ENCODE measurements at regions not wholly inside any gene's neighbourhood (a gene's known extent, or its start where the extent isn't known, plus 50 kb on each side); places are given as distances from the start of the nearest gene placed in this dataset.

GRCh38 chr20:61138566-61138965 is 113.5 kb upstream of the CDH4 start:
- H3K4me1 ChIP-seq (replicated peaks in 1 of 4; ENCODE audit: control insufficient read depth in 3 of 4, insufficient read depth in 4 of 4, low read length in 3 of 4) = no peaks in the 10 kb centered on the region
- ChIA-PET CTCF (ENCODE audit: partially characterized antibody) (interaction anchor here (0.7 to 1.5 kb wide), 5 partner anchors 15 to 1081 kb away, joined by 3 to 5 read pairs (median 3); no protein-coding TSS in a partner anchor), POLR2A (ENCODE audit: partially characterized antibody) (no interaction called here)
- H3K79me2 ChIP-seq (ENCODE audit: control insufficient read depth in 1 of 2, insufficient read depth in 2 of 2, low read length in 2 of 2) = no peaks in the 10 kb centered on the region
- H3K36me3 ChIP-seq (ENCODE audit: control insufficient read depth in 2 of 4, insufficient read depth in 4 of 4, low read length in 3 of 4) = no peaks in the 10 kb centered on the region
- no peak overlapping the region for H3K4me2 ChIP-seq (ENCODE audit: insufficient read depth in 1 of 2, low read depth in 2 of 2, low read length in 2 of 2)
- 90% methylated on average over 5 of the region's 5 CpGs; no CpG with 5 or more reads in 1 of the 2 experiments for WGBS, 2 experiments (ENCODE audit: extremely low coverage in 1 of 2, insufficient coverage in 1 of 2, insufficient read length in 1 of 2, insufficient replicate concordance in 2 of 2, low coverage in 1 of 2, low lambda C conversion rate in 2 of 2, missing lambda C conversion rate in 1 of 2)
- no peak overlapping the region for H4K91ac ChIP-seq (replicated peaks; ENCODE audit: insufficient read length, low read length)
- H3K9ac ChIP-seq (replicated peaks in 1 of 4; ENCODE audit: extremely low read depth in 1 of 4, low read depth in 3 of 4, low read length in 3 of 4) = no peak overlapping the region
- H2BK12ac ChIP-seq (ENCODE audit: low read depth, low read length) = no peak overlapping the region
- H3K14ac ChIP-seq (ENCODE audit: insufficient read length) = no peak overlapping the region
- no peak overlapping the region for H3K23ac ChIP-seq (ENCODE audit: insufficient read length)
- H2AFZ ChIP-seq (ENCODE audit: low read length) = no peak overlapping the region
- H2BK5ac ChIP-seq (ENCODE audit: low read depth, low read length) = no peak overlapping the region
- H3K23me2 ChIP-seq (ENCODE audit: low read depth, low read length) = no peaks in the 10 kb centered on the region
- no peak for DNase-seq (ENCODE audit: low read depth in 1 of 2, low spot score in 2 of 2)
- H4K20me1 ChIP-seq (replicated peaks in 1 of 2; ENCODE audit: control insufficient read depth in 1 of 2, insufficient read depth in 2 of 2, low read length in 2 of 2) = peaks cover 0 to 3% of the 10 kb centered on the region in 2 experiments
- H2AK5ac ChIP-seq (ENCODE audit: low read depth, low read length) = no peak overlapping the region
- H3K9me3 ChIP-seq (ENCODE audit: insufficient read depth in 2 of 2, low read depth in 1 of 2, low read length in 1 of 2) = no peaks in the 10 kb centered on the region
- H3K56ac ChIP-seq (replicated peaks; ENCODE audit: insufficient read length, low read depth, low read length) = no peak overlapping the region
- H4K8ac ChIP-seq (ENCODE audit: extremely low read depth, insufficient read depth, low read length) = no peak overlapping the region
- H3K18ac ChIP-seq (ENCODE audit: extremely low read depth, low read length) = no peak overlapping the region
- H2BK20ac ChIP-seq (ENCODE audit: low read length) = no peak overlapping the region
- H3K4ac ChIP-seq (replicated peaks; ENCODE audit: insufficient read length, low read depth, low read length) = no peak overlapping the region
- no peaks in the 10 kb centered on the region for H3K79me1 ChIP-seq (ENCODE audit: low read depth, low read length)
- peaks cover 0 to 11% (median 10%) of the 10 kb centered on the region in 4 experiments; a peak in 4 of 7 replicates for H3K27me3 ChIP-seq (replicated peaks in 1 of 4; ENCODE audit: control insufficient read depth in 3 of 4, extremely low read depth in 1 of 4, insufficient read depth in 3 of 4, low read length in 3 of 4)
- no peak overlapping the region for H3K4me3 ChIP-seq (ENCODE audit: extremely low read depth in 1 of 4, insufficient read depth in 2 of 4, low read depth in 3 of 4, low read length in 4 of 4)
- H2BK15ac ChIP-seq (ENCODE audit: low read length) = no peak overlapping the region
- TF ChIP-seq, protein P1, sequence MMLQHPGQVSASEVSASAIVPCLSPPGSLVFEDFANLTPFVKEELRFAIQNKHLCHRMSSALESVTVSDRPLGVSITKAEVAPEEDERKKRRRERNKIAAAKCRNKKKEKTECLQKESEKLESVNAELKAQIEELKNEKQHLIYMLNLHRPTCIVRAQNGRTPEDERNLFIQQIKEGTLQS (IDR thresholded peaks at IDR 0.05; ENCODE audit: insufficient read depth, low read depth, low read length) = no peak
- no peak for TF ChIP-seq CBX5 (IDR thresholded peaks at IDR 0.05; ENCODE audit: low read depth, low read length)
- TF ChIP-seq SP4 (IDR thresholded peaks at IDR 0.05; ENCODE audit: low read length) = no peak
- TF ChIP-seq SP1 (IDR thresholded peaks at IDR 0.05; ENCODE audit: low read depth, low read length) = no peak
- no peak for TF ChIP-seq EGR1 (IDR thresholded peaks at IDR 0.05; ENCODE audit: borderline replicate concordance, low read depth, low read length)
- no peak for TF ChIP-seq KDM5A (IDR thresholded peaks at IDR 0.05; ENCODE audit: low read length)
- no peak for TF ChIP-seq KDM4A (IDR thresholded peaks at IDR 0.05; ENCODE audit: low read depth, low read length, severe bottlenecking)
- no peak for TF ChIP-seq RBBP5 (IDR thresholded peaks at IDR 0.05; ENCODE audit: borderline replicate concordance, low read depth, low read length)
- no peak overlapping the region for H4K5ac ChIP-seq (ENCODE audit: insufficient read length, low read depth, low read length)
- no peak overlapping the region for H3K27ac ChIP-seq (ENCODE audit: low read depth, low read length)
- no peak overlapping the region for H2BK120ac ChIP-seq (replicated peaks; ENCODE audit: low read depth, low read length)
- FAIRE-seq = no peak

All from H1 (cell line).